HG03159 (cell line): ENCODE measurements at regions not wholly inside any gene's neighbourhood (a gene's known extent, or its start where the extent isn't known, plus 50 kb on each side); places are given as distances from the start of the nearest gene placed in this dataset.

Experiments
- ATAC-seq: cut with Tn5 transposase; IDR thresholded peaks from one replicate; pipeline ENCODE4 v1.9.1; 2021; ENCODE audit warnings: mild to moderate bottlenecking, moderate library complexity; ENCODE audit not compliant: unreplicated experiment

DNA sequence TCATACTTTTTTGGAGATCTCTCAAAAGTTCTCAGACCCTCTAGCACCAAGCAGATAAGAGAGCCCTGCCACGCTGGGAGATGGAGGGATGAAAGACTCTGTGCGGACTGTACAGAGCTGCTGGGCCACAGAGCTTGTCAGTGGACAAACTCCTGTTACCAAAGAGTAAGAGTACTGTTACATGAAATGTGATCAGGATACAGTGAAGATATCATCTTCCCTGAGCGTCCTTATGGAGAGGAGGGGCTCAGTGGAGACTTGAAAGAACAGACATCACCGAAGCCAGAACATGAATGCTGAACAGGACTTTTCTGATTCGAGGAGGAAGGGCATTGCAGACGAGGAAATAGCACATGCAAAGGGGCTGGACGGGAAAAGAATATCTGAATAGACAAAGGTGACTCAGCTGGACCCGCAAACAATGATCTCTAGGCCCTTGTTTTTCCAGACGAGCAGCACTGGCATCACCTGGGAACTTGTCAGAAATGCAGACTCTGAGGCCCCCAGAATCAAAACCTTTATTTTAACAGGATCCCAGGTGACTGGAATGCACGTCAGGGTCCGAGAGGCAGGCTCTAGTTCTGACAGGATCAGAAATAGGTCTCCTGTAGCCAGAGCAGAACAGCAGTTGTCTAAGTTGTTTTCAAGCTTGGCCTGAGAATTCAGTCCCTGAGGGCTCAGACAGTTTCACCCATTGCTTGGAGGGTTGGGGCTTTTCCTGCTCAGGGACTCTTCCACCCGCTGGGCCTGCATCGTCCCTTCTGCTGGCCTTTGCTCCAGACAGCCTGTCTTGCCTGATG lies 277.9 kb downstream of the RPLP1 start:
- no peak for ATAC-seq

DNA sequence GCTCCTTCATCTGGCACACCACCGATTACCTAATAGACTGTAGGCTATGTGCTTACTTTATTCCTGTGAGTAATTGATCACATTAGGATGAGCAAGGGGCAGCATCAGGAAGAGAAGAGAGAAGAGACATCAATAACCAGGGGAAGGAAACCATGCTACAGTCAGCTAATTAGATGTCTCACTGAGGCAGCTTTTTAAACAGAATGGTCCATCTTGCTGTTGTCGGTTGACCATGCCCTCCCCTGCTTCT lies 278.4 kb downstream of the RPLP1 start:
- ATAC-seq = no peak

DNA sequence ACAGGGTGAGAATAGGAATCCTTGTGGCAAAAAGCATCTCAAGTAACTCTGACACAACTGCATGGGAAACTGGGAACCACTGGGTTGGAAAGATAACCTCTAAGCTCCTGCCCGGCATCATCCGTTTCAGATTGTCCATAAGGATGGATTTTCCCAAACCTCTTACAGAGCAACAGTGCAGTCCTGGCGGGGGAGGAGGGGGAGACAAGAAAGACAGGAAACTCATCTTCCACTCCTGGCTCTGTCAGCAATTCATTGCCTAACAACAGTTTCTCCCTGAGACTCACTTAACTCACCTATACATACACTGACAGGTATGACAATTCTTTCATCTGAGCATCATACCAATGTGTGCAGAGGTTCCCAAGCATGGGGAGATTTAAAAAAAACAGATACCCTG lies 279.0 kb downstream of the RPLP1 start:
- ATAC-seq = no peak

DNA sequence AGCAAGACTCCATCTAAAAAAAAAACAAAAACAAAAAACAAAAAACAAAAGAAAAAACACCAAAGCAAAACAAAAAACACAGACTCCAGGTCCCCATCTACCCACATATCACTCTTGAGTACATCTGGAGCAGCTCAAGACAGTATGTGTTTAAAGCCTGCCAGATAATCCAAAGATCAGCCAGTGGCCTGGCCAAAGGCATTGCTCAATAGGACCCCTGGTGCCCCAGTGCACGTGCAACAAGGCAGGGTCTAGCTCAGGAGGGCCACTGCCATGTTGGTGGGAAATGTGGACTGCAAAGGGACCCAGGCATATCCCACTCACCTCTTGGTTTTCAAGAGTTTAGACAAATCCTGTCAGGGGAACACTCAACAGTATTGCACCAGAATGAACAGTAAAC lies 279.5 kb downstream of the RPLP1 start:
- no peak for ATAC-seq

DNA sequence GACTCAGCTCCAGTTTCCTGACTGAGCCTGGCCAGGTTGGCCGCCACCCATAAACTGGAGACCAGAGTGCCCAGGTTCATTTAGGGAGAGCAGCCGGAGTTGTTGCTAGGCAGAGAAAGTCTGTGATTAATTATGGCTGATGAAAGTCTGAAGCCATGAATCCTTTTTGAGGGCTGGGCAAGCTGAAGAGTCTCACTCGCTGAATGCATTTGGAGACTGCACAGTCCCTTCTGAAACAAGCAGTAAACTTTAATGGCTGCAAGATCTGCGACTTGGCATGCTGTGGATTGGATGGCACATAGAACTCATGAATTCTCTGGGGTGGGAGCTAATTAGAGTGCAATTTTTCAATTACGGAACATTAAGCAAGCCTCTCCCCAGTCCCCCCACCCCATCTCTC lies 282.1 kb downstream of the RPLP1 start:
- ATAC-seq = no peak

DNA sequence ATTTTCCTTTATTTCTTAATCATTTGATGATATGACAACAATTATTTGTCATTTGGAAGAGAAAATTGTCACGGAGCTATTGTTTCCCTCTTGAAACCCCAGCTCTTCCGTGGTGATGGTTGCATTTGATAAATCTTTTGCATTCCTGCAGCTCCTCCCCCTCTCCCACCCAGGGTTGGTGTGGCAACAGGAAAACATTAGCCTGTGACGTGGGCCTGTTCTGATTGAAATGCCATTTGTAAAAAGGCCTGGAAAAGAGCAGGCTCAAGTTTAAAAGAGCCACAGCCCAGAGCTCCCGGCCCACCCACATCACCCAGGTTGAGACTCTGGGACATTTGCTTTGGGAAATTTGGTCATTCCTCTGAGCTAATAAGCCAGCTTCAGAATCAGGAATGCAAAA lies 282.5 kb downstream of the RPLP1 start:
- no peak for ATAC-seq

DNA sequence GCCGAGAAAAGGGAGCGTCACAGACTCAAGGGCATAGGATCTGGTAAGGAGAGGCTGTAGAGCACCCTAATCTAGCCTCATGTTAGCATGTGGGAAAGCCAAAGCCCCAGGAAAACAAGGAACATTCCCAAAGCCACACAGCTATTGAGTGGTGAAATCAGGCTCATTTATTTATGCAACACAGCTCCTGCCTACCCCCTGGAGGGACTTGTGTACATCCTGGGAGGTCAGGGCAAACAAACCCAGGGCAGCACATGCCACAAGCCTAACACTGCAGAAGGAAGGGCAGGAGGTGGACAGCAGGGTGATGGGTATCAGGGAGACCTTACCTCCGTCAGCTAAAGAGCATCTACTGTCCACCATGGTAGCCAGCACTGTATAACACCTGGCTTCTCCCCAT lies 283.5 kb downstream of the RPLP1 start:
- no peak for ATAC-seq

DNA sequence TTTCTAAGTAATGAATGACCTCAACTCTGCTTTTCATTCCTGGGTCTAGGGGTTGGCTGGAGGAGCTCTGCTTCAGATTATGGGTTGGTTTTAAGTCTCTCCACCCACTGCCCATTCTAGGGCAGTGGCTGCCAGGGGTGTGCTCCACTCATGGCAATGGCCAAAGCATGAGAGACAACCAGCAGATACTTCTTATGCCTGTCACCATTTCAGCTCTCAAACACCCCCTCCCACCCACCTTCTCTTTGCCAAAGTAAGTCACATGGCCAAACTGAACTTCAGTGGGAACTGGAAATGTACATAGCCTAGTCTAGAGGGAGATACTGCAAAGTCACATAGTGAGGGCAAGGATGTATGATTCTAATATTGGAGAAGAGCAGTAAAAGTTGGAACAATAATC lies 285.3 kb downstream of the RPLP1 start:
- no peak for ATAC-seq

DNA sequence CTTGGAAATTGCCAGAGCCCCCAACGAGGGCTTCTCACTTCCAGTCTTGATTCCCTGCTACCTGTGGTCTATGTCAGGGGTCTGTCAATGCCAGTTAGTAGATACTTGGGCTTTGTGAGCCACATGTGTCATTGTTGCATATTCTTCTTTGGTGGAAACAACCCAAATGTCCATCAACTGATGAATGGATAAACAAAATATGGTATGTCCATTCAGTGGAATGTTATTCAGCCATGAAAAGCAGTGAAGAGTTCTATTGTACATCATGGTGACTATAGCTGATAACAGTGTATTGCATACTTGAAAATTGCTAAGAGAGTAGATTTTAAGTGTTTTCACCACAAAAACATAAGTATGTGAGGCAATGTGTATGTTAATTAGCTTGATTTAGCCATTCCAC lies 288.1 kb downstream of the RPLP1 start:
- ATAC-seq = no peak

DNA sequence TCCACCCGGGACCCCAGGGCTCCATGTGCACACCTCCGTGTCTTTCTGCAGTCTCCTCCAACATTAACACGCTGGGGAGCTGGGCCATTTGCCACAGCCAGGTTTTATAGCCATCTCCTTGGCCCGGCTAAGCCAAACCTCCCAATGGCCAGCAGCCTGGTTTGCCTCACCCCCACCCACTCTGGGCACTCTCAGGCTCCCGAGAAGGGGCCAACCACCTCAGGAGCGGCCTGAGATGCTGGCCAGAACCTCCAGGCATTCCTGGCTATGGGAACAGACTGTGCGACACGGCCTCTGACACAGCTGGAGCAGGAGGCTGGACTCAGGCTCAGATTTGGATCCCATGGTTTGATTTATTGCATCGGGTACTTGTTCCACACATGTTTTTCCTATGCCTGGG lies 289.7 kb downstream of the RPLP1 start:
- no peak for ATAC-seq

DNA sequence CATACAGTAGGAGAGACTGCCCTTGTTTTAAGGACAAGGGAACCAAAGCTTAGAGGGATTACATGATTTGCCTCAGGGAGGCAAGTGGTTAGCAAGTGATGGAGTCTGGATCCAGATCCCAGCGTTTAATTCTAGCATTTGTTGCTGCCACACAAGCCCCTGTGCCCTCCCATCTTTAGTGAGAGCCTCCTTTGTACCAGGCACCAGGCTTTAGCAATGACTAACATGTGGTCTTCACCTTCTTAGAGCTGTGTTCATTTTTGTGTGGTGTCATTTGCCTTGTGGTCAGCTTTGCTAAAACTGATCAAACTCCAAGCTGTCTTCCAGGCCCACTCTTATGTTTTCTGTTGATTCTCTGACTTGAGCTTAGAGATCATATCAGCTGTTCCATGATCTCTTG lies 290.5 kb downstream of the RPLP1 start:
- ATAC-seq = no peak

DNA sequence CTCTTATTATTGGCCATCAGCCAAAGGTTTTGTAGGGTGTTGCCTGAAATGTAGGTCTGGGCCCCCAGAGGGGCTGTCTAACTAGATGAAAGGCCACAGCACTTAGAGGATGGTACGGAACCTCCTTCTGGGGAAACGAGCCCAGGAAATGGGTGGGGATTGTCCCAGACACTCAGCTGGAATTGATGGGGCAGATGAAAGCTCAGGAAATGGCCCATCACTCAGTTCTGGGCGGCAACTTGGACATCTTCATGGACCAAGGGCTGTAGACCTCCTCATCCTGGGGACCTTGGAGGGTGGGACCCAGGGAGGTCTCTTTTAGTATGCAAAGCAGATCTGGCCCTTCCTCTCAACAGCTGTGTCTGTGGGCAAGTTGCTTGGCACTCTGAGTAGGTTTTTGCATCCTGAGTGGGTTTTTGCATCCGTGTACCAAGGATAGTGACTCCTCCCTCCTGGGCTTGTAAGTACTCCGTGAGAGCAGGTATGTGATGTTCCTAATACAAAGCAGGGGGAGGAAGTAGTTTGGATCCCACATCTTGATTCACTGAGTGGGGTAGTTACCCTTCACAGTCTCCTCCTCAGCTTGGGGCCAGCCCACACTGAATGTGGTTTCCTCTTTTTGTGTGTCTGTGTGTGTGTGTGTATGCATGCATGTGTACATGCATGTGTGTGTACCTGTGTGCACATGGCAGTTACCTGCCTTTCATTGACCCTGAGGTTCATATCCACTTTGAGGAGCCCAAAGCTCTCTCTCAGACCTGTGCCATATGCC lies 292.0 kb downstream of the RPLP1 start:
- ATAC-seq = no peak

DNA sequence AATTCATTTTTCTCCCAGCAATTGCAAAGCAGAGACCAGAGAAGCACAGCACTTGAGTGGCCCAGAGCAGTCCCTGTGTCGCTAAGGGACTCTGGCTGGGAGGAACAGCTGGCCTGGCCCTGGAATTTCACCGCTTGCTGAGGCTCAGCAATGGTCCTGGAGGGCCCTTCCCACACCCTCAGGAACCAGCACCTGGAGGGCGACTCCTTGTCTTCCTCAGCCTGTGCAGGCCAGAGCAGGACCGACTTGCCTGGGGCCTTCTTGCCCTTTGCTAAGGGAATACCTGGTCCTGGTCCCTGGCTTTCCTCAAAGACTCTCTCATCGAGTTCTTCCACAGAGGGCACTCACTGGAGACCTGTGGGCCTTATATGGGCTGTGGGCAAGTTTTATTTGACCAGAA lies 294.6 kb downstream of the RPLP1 start:
- no peak for ATAC-seq

DNA sequence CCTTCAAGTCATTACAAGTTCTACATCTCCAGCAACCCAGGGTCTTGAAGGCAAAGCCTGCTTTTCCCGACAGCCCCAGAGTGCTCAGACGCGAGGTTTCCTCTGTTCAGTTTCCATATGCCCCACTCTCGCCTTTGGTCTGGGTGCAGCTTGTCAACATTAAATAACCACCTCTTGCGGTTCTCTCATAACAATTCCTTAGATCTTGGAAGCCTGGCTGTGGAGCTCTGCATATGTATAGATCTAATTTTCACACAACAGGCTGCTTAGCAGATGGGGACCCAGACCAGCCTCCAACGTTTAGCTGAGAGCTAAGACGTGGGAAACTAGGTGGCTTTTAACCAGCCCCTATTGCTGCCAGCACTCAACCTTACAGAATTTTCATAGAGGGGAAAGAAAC lies 295.5 kb downstream of the RPLP1 start:
- no peak for ATAC-seq

DNA sequence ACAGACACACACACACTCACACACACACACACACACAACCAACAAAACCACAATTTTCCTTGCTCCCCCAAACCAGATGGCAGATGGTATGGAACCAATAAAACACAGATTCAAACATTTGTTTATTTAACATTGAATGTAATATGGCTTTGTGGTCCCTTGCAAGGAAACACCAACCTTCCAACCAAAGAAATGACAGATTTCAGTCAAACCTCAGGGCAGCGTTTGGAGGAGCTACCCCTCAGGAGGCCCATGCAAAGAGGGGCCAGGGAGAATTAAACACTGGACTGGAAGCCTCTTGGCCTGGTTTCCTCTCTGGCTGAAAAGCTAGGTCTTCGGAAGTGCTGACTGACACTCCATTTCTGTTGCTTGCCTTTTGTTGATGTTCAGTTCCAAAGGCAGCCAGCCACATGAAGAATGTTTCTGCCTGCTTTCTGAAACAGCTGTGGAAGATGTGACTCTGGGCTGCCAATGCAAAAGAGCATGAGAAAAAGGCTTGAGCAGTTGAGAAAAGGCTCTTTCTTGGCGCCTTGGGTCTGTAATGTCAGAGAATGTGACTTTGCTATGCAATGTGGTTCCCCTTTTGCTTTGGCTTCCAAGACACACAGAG lies 296.1 kb downstream of the RPLP1 start:
- ATAC-seq = no peak

DNA sequence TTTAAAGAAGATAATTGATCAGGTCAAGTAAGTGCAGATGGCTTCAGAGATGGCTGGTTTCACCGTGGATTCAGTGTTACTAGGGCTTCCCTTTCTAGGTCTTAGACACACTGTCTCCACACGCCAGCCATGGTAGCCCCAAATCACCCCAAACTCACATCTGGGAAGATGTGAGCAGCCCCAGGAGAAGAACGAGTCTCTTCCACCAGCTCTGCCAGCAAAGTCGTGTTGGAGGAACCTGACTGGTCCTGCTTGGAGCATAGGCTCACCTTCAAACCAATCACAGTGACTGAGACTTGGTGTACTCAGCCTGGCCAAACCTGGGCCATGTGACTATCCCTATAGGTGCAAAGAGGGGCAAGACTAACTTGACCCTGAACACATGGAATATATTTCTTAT lies 296.7 kb downstream of the RPLP1 start:
- ATAC-seq = no peak

DNA sequence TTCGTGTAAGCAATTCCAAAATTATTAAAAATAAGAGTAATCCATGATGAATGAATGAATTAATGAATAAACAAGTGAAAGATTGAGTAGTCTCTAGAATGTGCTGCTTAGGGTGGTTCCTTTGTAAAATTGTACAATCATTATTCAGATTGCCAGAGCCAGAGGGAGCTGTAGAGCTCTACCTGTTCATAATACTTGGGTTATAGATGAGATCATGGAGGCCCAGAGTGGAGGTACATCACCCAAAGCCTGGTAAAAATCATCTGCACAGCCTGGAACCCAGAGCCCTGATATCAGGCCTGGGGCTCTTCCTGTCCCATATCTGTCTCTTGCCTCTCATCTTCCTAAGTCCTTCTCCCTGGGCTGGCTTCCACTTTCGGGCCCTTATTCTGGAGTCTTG lies 297.2 kb downstream of the RPLP1 start:
- no peak for ATAC-seq

DNA sequence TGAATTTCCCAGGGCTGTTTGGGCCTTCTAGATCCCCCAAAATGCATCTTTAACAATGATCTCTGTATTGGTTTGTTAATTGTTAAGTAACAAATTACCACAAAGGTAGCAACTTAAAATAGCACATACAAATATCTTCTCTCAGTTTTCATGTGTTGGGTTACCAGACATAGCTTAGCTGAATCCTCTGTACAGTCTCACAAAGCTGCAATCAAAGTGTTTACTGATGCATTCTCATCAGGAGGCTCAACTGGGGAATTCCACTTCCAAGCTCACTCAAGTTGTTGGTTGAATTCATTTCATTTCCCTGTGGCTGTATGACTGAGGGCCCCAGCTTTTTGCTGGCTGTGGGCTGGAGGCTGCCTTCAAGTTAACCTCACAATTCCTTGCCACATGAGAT lies 297.6 kb downstream of the RPLP1 start:
- no peak for ATAC-seq

DNA sequence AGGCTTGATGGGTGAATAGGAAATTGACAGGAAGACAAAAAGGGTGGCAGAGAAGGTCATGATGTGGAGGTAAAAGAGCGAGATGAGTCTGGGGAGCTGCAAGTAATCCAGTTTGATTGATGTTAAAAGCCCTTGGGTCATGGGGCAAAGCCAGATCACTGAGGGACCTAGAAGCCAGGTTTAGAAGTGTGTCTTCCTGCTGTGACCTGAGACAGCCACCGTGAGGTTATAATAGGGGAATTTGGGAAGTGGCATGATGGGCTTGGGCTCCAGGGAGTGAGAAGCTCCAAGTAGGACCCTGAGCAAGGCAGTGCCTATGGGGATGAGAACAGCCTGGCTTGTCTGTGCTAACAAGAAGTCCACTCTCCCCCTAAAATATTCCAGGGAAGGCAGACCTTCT lies 298.5 kb downstream of the RPLP1 start:
- ATAC-seq = no peak

DNA sequence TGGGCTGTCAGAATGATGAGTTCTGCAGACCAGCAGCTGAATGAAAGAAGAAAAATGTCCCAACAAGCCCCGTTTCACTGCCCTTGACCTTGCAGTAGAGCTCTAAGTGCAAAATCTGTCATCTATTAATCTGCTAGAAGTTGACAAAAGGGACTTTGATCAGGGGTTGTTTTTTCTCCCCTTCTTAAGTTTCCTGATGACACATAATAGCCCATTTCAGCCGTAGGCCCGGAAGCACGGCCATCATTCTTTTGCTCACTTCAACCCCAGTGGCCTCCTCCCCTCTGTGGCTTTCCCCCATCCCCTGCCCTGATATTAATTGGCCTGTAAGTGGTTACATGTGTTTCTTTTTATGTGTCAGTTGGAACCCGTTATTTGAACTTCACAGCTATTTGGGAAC lies 298.9 kb downstream of the RPLP1 start:
- ATAC-seq = no peak

DNA sequence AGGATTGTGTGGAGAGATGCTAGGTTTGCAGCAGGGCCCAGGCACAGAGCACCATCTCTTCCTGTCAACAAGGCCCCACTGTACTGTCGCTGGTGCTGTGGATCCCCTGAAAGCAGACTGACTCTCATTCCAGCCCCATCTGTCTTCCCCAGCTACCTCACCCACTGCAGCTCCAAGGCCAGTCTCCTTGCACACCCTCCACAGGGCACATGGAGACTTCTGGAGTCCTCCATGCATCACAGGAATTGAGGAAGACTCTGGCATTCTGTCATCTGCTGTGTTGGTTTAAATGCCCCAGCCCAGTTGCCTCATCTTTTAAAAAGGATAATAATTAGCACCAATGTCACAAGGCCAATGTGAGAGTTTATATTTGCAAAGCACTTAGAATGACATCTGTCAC lies 301.2 kb downstream of the RPLP1 start:
- no peak for ATAC-seq

DNA sequence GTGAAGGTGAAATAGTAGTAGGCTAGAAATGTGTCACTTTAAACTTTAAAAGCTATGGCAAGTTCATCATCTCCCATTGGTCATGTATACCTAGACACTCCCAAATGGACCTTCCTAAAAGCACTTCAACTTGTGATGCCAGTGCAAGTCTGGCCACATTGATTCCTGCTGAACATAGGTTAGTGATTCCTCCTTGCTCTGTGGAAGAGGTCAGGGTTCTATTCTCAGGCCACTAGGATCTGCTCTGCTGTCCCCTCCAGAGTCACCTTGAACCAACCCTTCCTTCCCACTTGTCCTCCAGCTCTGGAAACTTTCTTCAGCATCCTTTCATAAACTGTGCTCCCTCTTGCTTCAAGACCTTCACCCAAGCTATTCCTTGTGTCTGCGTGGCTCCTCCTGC lies 301.7 kb downstream of the RPLP1 start:
- ATAC-seq = no peak
